GM10248 (cell line): ENCODE measurements at regions not wholly inside any gene's neighbourhood (a gene's known extent, or its start where the extent isn't known, plus 50 kb on each side); places are given as distances from the start of the nearest gene placed in this dataset.

Experiments used
- CTCF ChIA-PET: fragments of 300-600 bp; sonication (Branson Sonifier 250); formaldehyde crosslinking; extraction: SDS; loops from one replicate; lab custom pipeline; 2021; ENCODE audit warnings: antibody characterized with exemption; lab: Yijun Ruan, JAX
- POLR2A ChIA-PET: fragments of 350-650 bp; sonication (Branson Sonifier 250); formaldehyde crosslinking; extraction: SDS; loops from one replicate; lab custom pipeline; 2020; ENCODE audit warnings: antibody characterized with exemption; lab: Yijun Ruan, JAX
- DNase-seq: peaks from one replicate; pipeline ENCODE4 v3.0.0; 2012; ENCODE audit errors: extremely low spot score
- TF ChIP-seq, protein P1 (sequence below): IDR thresholded peaks from 2 replicates; pipeline ENCODE4 v1.5.1; 2012; ENCODE audit warnings: mild to moderate bottlenecking, low read depth; ENCODE audit errors: extremely low read depth, missing control alignments, control extremely low read depth

DNA sequence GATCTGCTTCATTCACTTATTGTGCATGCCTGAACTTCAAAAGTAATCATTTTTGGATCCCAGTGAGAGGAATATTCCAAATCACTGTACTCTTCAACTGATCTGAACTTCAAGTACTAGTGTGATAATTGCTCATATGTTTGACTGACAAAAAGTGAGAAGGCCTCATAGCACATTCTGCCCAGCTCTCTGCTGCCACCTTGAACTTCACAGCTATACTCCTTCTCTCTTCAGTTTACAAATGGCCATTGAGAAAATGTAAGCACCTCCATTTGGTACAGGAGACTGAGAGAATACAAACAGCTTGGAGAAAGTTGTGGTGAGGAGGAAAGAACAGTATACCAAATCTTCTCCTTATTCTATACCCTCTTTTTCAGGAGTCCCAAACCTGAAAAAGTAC lies 946.0 kb upstream of the CHAC2 start:
- TF ChIP-seq, protein P1, sequence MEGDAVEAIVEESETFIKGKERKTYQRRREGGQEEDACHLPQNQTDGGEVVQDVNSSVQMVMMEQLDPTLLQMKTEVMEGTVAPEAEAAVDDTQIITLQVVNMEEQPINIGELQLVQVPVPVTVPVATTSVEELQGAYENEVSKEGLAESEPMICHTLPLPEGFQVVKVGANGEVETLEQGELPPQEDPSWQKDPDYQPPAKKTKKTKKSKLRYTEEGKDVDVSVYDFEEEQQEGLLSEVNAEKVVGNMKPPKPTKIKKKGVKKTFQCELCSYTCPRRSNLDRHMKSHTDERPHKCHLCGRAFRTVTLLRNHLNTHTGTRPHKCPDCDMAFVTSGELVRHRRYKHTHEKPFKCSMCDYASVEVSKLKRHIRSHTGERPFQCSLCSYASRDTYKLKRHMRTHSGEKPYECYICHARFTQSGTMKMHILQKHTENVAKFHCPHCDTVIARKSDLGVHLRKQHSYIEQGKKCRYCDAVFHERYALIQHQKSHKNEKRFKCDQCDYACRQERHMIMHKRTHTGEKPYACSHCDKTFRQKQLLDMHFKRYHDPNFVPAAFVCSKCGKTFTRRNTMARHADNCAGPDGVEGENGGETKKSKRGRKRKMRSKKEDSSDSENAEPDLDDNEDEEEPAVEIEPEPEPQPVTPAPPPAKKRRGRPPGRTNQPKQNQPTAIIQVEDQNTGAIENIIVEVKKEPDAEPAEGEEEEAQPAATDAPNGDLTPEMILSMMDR, result no peak
- ChIA-PET CTCF (interaction anchor here (2.2 kb wide), 1 partner anchor 11 kb away, joined by 8 read pairs; no protein-coding TSS in a partner anchor), POLR2A (no interaction called here)
- no peak for DNase-seq

DNA sequence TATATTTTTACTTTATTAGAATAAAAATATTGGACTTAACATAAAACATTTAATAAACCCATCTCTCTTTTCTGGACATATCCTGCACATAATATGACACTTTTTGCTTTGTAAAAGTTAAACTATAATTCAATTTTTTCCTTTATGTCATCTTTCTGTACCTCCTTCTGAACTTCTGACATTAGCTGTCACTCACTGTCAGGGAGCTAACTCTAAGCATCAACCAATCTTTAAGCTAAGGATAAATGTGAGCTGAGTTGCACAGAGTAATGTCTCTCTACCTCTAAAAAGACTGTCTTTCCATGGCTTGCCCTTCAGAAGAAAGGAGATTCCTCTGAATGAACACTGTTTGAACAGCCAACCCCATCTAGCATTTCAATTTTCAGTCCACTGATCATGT lies 948.6 kb upstream of the CHAC2 start:
- TF ChIP-seq, protein P1, result no peak
- POLR2A ChIA-PET, result no interaction called here
- DNase-seq, result no peak
- CTCF ChIA-PET, result no interaction called here

DNA sequence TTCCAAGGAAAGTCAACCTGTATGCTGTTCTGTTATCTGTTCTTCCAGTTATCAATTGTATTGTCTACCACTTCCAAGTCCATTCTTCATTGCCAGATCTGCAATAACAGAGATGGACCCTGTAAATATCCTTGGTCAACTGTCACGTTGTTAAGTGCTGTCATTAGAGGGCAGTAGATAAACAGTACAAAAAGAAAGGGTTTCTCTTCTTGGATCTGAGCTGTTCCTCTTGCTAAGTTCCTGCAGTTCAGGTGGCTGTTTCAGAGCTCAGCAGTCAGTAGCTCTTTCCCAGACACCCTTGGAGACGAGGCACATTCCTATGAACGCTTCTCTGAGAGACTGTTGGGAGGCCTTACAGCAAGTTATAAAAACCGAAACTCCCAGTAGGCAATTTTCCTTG lies 957.1 kb upstream of the CHAC2 start:
- DNase-seq, result peak; percentile 8
- POLR2A ChIA-PET, result no interaction called here
- CTCF ChIA-PET, result interaction anchor here (1.8 kb wide), 1 partner anchor 10 kb away, joined by 8 read pairs; no protein-coding TSS in a partner anchor
- TF ChIP-seq, protein P1, result peak; percentile 28

DNA sequence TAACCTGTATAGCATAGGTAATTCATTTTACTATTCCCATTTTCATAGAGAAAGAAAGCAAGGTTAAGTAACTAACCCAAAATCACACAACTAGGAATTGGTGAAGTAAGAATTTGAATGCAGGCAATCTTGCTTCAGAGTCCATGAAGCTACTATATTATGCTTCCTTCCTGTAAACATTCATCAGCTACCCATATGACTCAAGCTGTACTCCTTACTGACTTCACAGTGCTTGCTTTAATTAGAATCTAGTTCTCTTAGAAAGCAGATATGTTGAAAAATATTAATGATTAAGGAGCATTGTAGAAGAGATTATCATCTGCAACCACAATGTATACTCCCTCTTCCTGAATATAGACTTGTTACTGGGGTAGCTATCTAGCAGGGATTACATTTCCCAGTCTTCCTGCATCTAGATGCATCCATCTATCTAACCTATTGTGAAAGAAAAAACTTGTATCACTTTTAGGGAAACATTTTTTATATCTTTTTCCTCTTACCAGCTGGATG lies 961.6 kb upstream of the CHAC2 start:
- CTCF ChIA-PET, result no interaction called here
- TF ChIP-seq, protein P1, result no peak
- DNase-seq, result no peak
- POLR2A ChIA-PET, result no interaction called here

DNA sequence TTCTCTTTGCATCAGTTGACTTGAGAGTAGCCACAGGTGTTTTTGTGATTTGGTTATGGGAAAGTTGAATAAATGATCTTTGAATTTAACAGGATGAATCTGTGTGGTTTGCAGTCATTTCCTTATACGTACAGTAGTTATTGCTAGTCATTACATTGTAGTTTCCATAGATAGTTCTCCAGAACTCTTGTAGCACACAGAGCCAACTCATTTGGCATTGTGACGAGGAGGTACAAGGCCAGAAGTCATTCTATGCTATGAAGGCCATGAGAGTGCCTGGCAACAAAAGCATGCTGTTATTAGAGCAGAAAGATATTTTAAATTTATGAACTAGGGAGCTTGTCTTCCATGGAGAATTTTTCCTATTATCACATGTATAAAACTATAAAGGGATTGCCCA lies 973.0 kb upstream of the CHAC2 start:
- ChIA-PET CTCF (no interaction called here), POLR2A (no interaction called here)
- TF ChIP-seq, protein P1, result no peak
- no peak for DNase-seq

DNA sequence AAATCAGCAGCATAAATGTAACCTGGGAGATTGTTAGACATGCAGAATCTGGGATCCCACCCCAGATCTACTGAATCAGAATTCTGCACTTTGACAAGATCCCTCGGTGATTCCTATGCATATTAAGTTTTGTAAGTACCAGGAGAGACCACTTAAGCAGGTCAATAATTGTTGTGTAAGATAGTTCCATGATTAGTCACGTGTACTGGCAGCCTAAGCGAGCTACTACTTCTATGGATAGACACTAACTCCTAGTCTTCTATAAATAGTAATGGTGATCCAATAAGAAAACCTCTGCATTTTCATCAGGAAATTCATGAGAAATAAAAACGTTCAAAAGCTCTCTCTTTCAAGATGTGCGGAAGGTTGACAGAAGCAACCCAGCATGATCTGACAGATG lies 988.2 kb upstream of the CHAC2 start:
- DNase-seq, result no peak
- ChIA-PET POLR2A (no interaction called here), CTCF (no interaction called here)
- TF ChIP-seq, protein P1, result no peak
